ENCODE measurements at regions not wholly inside any gene's neighbourhood (a gene's known extent, or its start where the extent isn't known, plus 50 kb on each side); places are given as distances from the start of the nearest gene placed in this dataset.
A peak's percentile ranks its signal among the peaks of the same experiment; 100 is the strongest.

DNA sequence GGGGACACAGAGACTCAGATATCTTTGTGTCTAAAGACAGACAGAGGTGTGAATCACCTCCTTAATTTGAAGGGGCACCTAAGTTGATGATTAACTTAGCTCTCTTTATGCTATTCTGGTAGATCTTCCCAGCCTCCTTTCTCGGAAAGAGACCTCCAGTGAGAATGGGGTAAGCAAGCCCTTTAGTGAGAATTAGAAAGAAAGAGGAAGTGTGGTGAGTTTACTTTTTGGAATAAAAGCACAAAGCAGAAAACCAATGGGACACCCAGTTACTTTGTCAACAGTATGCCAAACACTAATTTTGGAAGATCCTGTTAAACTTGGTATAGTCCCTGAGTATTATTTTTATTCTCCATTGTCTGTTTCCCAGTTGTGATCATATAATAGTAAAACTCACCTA, 302.8 kb upstream of the RASA1 start:
- Mint-ChIP-seq H3K27ac (ENCODE audit: unreplicated experiment) (no peak overlapping the region), H3K36me3 (ENCODE audit: low read depth) (no peaks in the 10 kb centered on the region), H3K9me3 (ENCODE audit: low read depth) (no peaks in the 10 kb centered on the region), H3K27me3 (ENCODE audit: low read depth) (peaks cover 11% of the 10 kb centered on the region), H3K4me3 (ENCODE audit: unreplicated experiment) (no peak overlapping the region), H3K4me1 (ENCODE audit: low read depth) (peaks cover 7% of the 10 kb centered on the region)
- TF ChIP-seq, protein P1, sequence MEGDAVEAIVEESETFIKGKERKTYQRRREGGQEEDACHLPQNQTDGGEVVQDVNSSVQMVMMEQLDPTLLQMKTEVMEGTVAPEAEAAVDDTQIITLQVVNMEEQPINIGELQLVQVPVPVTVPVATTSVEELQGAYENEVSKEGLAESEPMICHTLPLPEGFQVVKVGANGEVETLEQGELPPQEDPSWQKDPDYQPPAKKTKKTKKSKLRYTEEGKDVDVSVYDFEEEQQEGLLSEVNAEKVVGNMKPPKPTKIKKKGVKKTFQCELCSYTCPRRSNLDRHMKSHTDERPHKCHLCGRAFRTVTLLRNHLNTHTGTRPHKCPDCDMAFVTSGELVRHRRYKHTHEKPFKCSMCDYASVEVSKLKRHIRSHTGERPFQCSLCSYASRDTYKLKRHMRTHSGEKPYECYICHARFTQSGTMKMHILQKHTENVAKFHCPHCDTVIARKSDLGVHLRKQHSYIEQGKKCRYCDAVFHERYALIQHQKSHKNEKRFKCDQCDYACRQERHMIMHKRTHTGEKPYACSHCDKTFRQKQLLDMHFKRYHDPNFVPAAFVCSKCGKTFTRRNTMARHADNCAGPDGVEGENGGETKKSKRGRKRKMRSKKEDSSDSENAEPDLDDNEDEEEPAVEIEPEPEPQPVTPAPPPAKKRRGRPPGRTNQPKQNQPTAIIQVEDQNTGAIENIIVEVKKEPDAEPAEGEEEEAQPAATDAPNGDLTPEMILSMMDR (IDR thresholded peaks at IDR 0.05) = no peak
- DNase-seq (ENCODE audit: low spot score) = no peak

DNA sequence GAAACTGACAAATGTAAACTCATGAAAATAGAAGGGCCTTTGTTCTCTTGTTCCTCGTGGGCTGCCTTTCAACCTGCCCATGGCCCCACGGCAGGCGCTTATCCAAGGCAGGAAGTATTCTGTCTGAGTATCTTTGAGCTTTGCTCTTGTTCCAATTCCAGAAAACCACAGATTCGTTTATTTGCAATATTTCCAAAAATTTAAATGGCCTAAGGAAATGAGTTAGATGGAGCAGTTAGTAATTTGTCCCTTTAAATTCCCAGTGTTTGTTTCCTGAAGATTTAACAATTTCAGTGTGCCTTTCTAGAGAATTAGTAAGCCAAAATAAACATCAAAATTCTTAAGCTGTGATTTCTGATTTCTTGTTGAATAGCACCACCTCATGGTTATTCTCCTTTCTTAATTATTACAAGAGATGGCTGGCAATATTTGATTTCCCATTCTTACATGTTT, 299.4 kb upstream of the RASA1 start:
- peaks cover 24% of the 10 kb centered on the region for H3K27me3 Mint-ChIP-seq (ENCODE audit: low read depth)
- H3K4me3 Mint-ChIP-seq (ENCODE audit: unreplicated experiment) = peak overlapping the region; percentile 55
- no peak overlapping the region for H3K27ac Mint-ChIP-seq (ENCODE audit: unreplicated experiment)
- H3K36me3 Mint-ChIP-seq (ENCODE audit: low read depth) = no peaks in the 10 kb centered on the region
- peaks cover 7% of the 10 kb centered on the region for H3K4me1 Mint-ChIP-seq (ENCODE audit: low read depth)
- TF ChIP-seq, protein P1 (IDR thresholded peaks at IDR 0.05) = peak; percentile 85
- H3K9me3 Mint-ChIP-seq (ENCODE audit: low read depth) = no peaks in the 10 kb centered on the region
- DNase-seq (ENCODE audit: low spot score) = no peak

GRCh38 chr5:86970361-86970760, 297.3 kb upstream of the RASA1 start:
- Mint-ChIP-seq H3K27ac (ENCODE audit: unreplicated experiment) (no peak overlapping the region), H3K36me3 (ENCODE audit: low read depth) (no peaks in the 10 kb centered on the region), H3K4me1 (ENCODE audit: low read depth) (peaks cover 7% of the 10 kb centered on the region), H3K27me3 (ENCODE audit: low read depth) (peaks cover 28% of the 10 kb centered on the region), H3K4me3 (ENCODE audit: unreplicated experiment) (no peak overlapping the region), H3K9me3 (ENCODE audit: low read depth) (no peaks in the 10 kb centered on the region)
- TF ChIP-seq, protein P1 (IDR thresholded peaks at IDR 0.05) = no peak
- DNase-seq (ENCODE audit: low spot score) = no peak

- peaks cover 28% of the 10 kb centered on the region for H3K27me3 Mint-ChIP-seq (ENCODE audit: low read depth)
- no peaks in the 10 kb centered on the region for H3K36me3 Mint-ChIP-seq (ENCODE audit: low read depth)
- no peak overlapping the region for H3K27ac Mint-ChIP-seq (ENCODE audit: unreplicated experiment)
- H3K4me1 Mint-ChIP-seq (ENCODE audit: low read depth) = peaks cover 7% of the 10 kb centered on the region
- TF ChIP-seq, protein P1 (IDR thresholded peaks at IDR 0.05) = peak; percentile 36
- no peak for DNase-seq (ENCODE audit: low spot score)
- H3K4me3 Mint-ChIP-seq (ENCODE audit: unreplicated experiment) = no peak overlapping the region
- no peaks in the 10 kb centered on the region for H3K9me3 Mint-ChIP-seq (ENCODE audit: low read depth)
Measured at GRCh38 chr5:86971034-86971571, 296.6 kb upstream of the RASA1 start.

DNA sequence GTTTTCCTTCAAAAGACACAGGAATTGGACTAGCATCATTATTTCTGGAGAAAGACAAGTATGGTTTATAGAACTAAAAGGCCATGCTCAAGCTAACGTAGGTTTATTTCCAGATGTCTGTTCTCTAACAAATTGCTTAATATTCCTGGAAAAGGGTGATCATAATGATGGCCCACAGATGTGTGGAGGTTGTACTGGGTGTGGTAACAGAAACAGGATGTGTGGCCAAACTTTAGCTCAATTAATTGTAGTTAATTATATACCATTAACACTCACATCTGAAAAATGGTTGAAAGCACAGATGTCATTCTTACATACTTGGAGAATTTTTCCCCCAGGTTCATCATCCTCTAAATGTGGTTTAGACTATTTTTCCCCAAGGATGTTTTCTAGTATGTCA, 292.7 kb upstream of the RASA1 start:
- Mint-ChIP-seq H3K27me3 (ENCODE audit: low read depth) (peaks cover 24% of the 10 kb centered on the region), H3K36me3 (ENCODE audit: low read depth) (no peaks in the 10 kb centered on the region), H3K9me3 (ENCODE audit: low read depth) (peaks cover 4% of the 10 kb centered on the region), H3K4me3 (ENCODE audit: unreplicated experiment) (no peak overlapping the region), H3K4me1 (ENCODE audit: low read depth) (peaks cover 7% of the 10 kb centered on the region), H3K27ac (ENCODE audit: unreplicated experiment) (no peak overlapping the region)
- TF ChIP-seq, protein P1 (IDR thresholded peaks at IDR 0.05) = no peak
- DNase-seq (ENCODE audit: low spot score) = no peak

Data from chondrocyte (in vitro differentiated cells).